ENCODE measurements at regions not wholly inside any gene's neighbourhood (a gene's known extent, or its start where the extent isn't known, plus 50 kb on each side); places are given as distances from the start of the nearest gene placed in this dataset.

GRCh38 chr2:104698276-104698675 lies 155.6 kb upstream of the POU3F3 start:
- TF ChIP-seq POLR2AphosphoS5 (IDR thresholded peaks at IDR 0.05): no peak
- TF ChIP-seq CTCF (IDR thresholded peaks at IDR 0.05): no peak
- TF ChIP-seq POLR2A (IDR thresholded peaks at IDR 0.05): no peak
- TF ChIP-seq EP300 (IDR thresholded peaks at IDR 0.05): no peak

All from upper lobe of left lung (tissue), 4 donors.